Thoracic aorta (tissue), 2 donors: ENCODE measurements at regions not wholly inside any gene's neighbourhood (a gene's known extent, or its start where the extent isn't known, plus 50 kb on each side); places are given as distances from the start of the nearest gene placed in this dataset.

ENCODE experiments used
- ATAC-seq: fragments of 150-250 bp; one replicate; pipeline ENCODE4 v1.8.0; 2017; ENCODE audit warnings: low read depth; ENCODE audit not compliant: insufficient number of reproducible peaks, low FRiP score
- DNase-seq: peaks from one replicate; pipeline ENCODE4 v3.0.0-alpha.2; 2020; ENCODE audit warnings: low spot score
- H3K27ac ChIP-seq, 2 donors: fragments of 200-600 bp; sonication (generic); 1 replicate in 1 of 2; 2 replicates in 1 of 2; pipeline ENCODE4 v1.5.1; 2016; ENCODE audit warnings: mild to moderate bottlenecking in 2 of 2, moderate library complexity in 2 of 2
- H3K27me3 ChIP-seq: fragments of 200-600 bp; sonication (generic); replicated peaks from 2 replicates; pipeline ENCODE4 v1.6.0; 2016; ENCODE audit warnings: mild to moderate bottlenecking; ENCODE audit not compliant: insufficient read depth
- H3K36me3 ChIP-seq: fragments of 200-600 bp; sonication (generic); one replicate; pipeline ENCODE4 v1.5.1; 2016
- H3K4me1 ChIP-seq, 2 donors: fragments of 200-600 bp; sonication (generic); 1 replicate in 1 of 2; 2 replicates in 1 of 2; pipeline versions ENCODE4 v1.5.1 to v1.6.0; 2016; ENCODE audit warnings: low read depth in 2 of 2, mild to moderate bottlenecking in 1 of 2; ENCODE audit not compliant: control insufficient read depth in 1 of 2
- H3K4me3 ChIP-seq: fragments of 200-600 bp; sonication (generic); 2 replicates; pipeline ENCODE4 v1.5.1; 2016; ENCODE audit warnings: mild to moderate bottlenecking
- H3K9me3 ChIP-seq: fragments of 200-600 bp; sonication (generic); 2 replicates; pipeline ENCODE4 v1.5.1; 2016
- TF ChIP-seq, protein P1 (sequence below): fragments of 200-600 bp; sonication (generic); IDR thresholded peaks from one replicate; pipeline ENCODE4 v1.5.1; 2019; ENCODE audit warnings: antibody characterized with exemption

DNA sequence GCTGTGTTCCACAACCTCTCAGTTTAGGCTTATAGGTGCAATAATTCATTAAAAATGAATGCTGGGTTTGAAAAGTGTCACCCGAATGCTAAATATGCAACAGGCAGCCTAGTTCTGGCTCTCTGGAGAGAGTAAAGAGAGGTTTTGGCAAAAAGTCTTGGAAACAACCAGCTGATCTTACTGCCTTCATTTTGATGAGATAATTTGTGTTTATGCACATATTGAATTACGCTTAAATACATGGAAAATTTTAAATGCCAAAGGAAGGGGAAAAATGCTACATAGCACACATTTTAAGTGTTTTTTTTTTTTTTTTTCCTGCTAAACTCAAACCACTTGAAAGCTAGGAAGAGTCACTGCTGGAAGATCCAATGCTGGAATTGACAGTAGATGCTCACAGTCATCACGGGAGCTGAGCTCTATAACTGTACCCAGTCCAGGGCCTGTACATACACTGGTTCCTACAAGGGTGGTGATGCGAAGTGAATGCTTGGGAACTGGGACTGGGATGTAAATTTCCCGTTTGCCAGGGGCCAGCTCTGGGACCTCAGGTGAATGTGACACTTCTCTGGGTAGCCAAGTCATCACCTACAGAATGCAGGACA is 151.5 kb downstream of the PFKFB3 start:
- DNase-seq (no peak), ATAC-seq (no peak)
- Histone ChIP-seq H3K4me1 (no peaks in the 10 kb centered on the region), H3K4me3 (no peak overlapping the region), H3K36me3 (no peaks in the 10 kb centered on the region), H3K27ac (no peak overlapping the region), H3K27me3 (no peaks in the 10 kb centered on the region), H3K9me3 (peaks cover 7% of the 10 kb centered on the region)
- TF ChIP-seq, protein P1, sequence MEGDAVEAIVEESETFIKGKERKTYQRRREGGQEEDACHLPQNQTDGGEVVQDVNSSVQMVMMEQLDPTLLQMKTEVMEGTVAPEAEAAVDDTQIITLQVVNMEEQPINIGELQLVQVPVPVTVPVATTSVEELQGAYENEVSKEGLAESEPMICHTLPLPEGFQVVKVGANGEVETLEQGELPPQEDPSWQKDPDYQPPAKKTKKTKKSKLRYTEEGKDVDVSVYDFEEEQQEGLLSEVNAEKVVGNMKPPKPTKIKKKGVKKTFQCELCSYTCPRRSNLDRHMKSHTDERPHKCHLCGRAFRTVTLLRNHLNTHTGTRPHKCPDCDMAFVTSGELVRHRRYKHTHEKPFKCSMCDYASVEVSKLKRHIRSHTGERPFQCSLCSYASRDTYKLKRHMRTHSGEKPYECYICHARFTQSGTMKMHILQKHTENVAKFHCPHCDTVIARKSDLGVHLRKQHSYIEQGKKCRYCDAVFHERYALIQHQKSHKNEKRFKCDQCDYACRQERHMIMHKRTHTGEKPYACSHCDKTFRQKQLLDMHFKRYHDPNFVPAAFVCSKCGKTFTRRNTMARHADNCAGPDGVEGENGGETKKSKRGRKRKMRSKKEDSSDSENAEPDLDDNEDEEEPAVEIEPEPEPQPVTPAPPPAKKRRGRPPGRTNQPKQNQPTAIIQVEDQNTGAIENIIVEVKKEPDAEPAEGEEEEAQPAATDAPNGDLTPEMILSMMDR = no peak

DNA sequence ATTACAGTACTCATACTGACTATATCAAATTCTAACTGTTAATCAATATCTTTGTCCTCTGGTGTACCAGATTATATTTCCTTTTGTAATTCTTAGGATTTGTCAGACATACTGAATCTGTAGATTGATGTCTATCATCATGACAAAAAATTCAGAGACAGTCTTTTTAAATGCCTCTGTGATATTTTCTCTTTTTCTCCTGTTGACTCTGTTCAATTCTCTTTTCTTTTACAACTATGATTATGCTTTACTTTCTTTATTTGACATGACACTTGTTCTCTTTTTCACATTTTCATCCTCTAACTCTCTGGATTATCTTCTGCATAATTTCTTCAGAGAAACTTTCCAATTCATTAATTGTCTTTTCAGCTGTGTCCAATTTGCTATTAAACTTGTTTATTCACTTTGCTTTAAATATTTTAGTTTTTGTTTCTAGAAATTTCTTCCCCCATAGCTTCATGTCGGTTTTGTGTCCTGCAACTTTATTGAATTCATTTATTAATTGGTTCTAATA is 153.6 kb downstream of the PFKFB3 start:
- ATAC-seq (no peak), DNase-seq (no peak)
- Histone ChIP-seq H3K27me3 (no peaks in the 10 kb centered on the region), H3K36me3 (no peaks in the 10 kb centered on the region), H3K4me3 (no peak overlapping the region), H3K27ac (no peak overlapping the region), H3K4me1 (no peaks in the 10 kb centered on the region), H3K9me3 (peaks cover 7% of the 10 kb centered on the region)
- TF ChIP-seq, protein P1 = no peak

DNA sequence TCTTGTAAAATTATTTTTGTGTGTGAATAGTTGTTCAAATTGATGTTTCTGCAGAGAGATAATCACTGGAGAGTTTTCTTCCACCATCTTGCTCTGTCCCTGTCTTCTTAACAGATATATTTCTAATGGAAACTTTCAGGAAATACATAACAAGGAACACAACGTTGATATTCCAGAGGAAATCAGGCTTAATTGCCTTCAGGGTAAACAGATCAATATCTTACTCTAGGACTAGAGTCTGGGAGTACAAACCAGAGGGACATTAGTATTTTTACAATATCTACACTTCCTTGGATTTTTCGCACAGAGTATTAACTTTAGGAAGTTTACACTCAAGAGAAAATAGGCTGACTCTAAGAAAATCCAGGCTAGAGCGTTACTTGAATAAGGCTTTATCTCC is 159.1 kb downstream of the PFKFB3 start:
- no peak overlapping the region for H3K27ac ChIP-seq
- ATAC-seq (no peak), DNase-seq (no peak)
- TF ChIP-seq, protein P1 = no peak
- no peak overlapping the region for H3K4me3 ChIP-seq
- H3K27me3 ChIP-seq = no peaks in the 10 kb centered on the region
- peaks cover 10 to 33% of the 10 kb centered on the region in 2 donors for H3K4me1 ChIP-seq
- no peaks in the 10 kb centered on the region for H3K9me3 ChIP-seq
- no peaks in the 10 kb centered on the region for H3K36me3 ChIP-seq

DNA sequence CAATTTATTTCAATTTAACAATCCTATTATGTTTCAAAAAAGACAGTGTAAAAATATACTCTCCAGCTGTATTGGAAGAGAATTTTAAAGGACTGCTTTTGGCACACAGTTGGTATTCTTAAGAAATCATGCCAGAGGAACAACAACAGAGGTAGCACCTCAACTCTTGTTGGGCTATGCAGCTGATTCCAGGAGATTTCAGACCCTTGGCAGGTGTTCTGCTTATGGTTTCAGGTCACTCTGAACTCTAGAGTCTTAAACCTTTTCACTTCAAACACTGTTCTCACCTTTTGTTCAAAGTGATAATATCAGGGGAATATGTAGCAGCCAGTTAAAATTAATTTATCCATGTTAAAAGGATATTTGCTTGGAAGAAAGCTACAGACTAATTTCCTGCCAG is 160.1 kb downstream of the PFKFB3 start:
- Histone ChIP-seq H3K36me3 (no peaks in the 10 kb centered on the region), H3K27me3 (no peaks in the 10 kb centered on the region), H3K9me3 (no peaks in the 10 kb centered on the region), H3K4me1 (peaks cover 10 to 33% of the 10 kb centered on the region in 2 donors), H3K4me3 (no peak overlapping the region), H3K27ac (no peak overlapping the region)
- no peak for DNase-seq
- ATAC-seq = no peak
- TF ChIP-seq, protein P1 = no peak

DNA sequence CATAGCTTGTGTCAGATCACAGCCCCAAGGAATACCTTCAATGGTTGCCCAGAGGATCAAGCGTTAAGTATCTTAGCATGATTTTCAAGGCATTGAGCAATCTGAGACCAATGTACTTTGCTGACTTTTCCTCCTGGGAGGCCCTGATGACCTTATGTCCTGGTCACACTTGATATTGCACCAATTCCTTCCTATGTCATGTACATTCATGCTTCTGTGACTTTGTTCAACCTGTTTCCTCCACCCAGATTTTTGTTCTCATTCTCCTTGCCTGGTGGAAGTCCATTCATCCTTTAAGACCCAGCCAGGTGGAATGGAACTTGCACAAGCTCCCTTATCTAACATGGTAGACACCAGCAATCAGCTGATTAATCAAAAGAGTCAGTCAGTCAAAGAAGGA is 160.8 kb downstream of the PFKFB3 start:
- Histone ChIP-seq H3K36me3 (no peaks in the 10 kb centered on the region), H3K4me3 (no peak overlapping the region), H3K9me3 (no peaks in the 10 kb centered on the region), H3K4me1 (peaks cover 10 to 33% of the 10 kb centered on the region in 2 donors), H3K27me3 (no peaks in the 10 kb centered on the region), H3K27ac (no peak overlapping the region)
- no peak for DNase-seq
- no peak for ATAC-seq
- TF ChIP-seq, protein P1 = no peak
